Hepatocyte (in vitro differentiated cells): ENCODE measurements at regions not wholly inside any gene's neighbourhood (a gene's known extent, or its start where the extent isn't known, plus 50 kb on each side); places are given as distances from the start of the nearest gene placed in this dataset.

Source experiments
- EZH2 ChIP-seq: fragments of 200-600 bp; sonication (generic); IDR thresholded peaks from 2 replicates; pipeline ENCODE4 v1.6.1; 2016; ENCODE audit warnings: antibody characterized with exemption, mild to moderate bottlenecking, borderline replicate concordance
- EZH2phosphoT487 ChIP-seq: fragments of 200-600 bp; sonication (generic); IDR thresholded peaks from one replicate; pipeline ENCODE4 v1.6.1; 2018; ENCODE audit warnings: antibody characterized with exemption, mild to moderate bottlenecking, low read depth, moderate library complexity; ENCODE audit not compliant: unreplicated experiment, severe bottlenecking
- TF ChIP-seq, protein P1 (sequence below): fragments of 200-600 bp; sonication (generic); IDR thresholded peaks from 2 replicates; pipeline ENCODE4 v1.5.1; 2016; ENCODE audit warnings: antibody characterized with exemption, mild to moderate bottlenecking; ENCODE audit not compliant: poor library complexity

DNA sequence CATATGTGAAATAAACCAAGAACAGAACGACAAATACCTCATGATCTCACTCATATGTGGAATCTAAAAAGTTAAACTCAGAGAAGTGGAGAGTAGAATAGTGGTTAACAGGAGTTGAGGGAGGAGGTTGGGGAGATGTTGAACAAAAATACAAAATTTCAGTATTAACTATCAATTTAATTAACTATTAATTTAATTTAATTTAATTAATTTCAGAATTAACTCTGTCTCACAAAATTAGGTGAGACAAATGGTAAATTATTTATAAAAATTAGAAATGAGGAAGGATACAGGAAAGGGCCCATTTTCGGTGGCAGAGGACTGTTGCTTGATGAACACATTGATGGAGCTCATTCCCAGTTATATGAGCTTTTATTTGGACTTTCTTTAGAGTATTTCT lies 166.0 kb upstream of the FAM83B start:
- TF ChIP-seq, protein P1, sequence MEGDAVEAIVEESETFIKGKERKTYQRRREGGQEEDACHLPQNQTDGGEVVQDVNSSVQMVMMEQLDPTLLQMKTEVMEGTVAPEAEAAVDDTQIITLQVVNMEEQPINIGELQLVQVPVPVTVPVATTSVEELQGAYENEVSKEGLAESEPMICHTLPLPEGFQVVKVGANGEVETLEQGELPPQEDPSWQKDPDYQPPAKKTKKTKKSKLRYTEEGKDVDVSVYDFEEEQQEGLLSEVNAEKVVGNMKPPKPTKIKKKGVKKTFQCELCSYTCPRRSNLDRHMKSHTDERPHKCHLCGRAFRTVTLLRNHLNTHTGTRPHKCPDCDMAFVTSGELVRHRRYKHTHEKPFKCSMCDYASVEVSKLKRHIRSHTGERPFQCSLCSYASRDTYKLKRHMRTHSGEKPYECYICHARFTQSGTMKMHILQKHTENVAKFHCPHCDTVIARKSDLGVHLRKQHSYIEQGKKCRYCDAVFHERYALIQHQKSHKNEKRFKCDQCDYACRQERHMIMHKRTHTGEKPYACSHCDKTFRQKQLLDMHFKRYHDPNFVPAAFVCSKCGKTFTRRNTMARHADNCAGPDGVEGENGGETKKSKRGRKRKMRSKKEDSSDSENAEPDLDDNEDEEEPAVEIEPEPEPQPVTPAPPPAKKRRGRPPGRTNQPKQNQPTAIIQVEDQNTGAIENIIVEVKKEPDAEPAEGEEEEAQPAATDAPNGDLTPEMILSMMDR, result no peak
- no peak for TF ChIP-seq EZH2phosphoT487
- no peak for TF ChIP-seq EZH2
